ENCODE measurements at regions not wholly inside any gene's neighbourhood (a gene's known extent, or its start where the extent isn't known, plus 50 kb on each side); places are given as distances from the start of the nearest gene placed in this dataset.

GRCh38 chr14:97446087-97446486, 648.9 kb downstream of the VRK1 start:
- DNase-seq (ENCODE audit: low spot score) (no peak), ATAC-seq (peak; percentile 46; the same call in 1 of the 2 replicates)
- POLR2A ChIA-PET: no interaction called here
- no peak overlapping the region for H3K4me3 Mint-ChIP-seq
- peaks cover 15% of the 10 kb centered on the region for H3K4me1 Mint-ChIP-seq
- CTCF ChIA-PET: no interaction called here
- H3K27ac Mint-ChIP-seq: no peak overlapping the region
- TF ChIP-seq NR2C2 (CRISPR knock-in tag; IDR thresholded peaks at IDR 0.05) (no peak), FOXP1 (CRISPR knock-in tag; IDR thresholded peaks at IDR 0.05; ENCODE audit: borderline replicate concordance) (no peak), SOX15 (CRISPR knock-in tag; IDR thresholded peaks at IDR 0.05) (no peak), FOXP4 (CRISPR knock-in tag; IDR thresholded peaks at IDR 0.05) (no peak), ZNF671 (CRISPR knock-in tag; IDR thresholded peaks at IDR 0.05) (no peak), ZNF396 (CRISPR knock-in tag; IDR thresholded peaks at IDR 0.05; ENCODE audit: borderline replicate concordance) (no peak), PRRX2 (CRISPR knock-in tag; IDR thresholded peaks at IDR 0.05) (no peak), FOXJ3 (CRISPR knock-in tag; IDR thresholded peaks at IDR 0.05; ENCODE audit: borderline replicate concordance) (no peak), CREM (CRISPR knock-in tag; IDR thresholded peaks at IDR 0.05) (no peak), ZNF317 (CRISPR knock-in tag; IDR thresholded peaks at IDR 0.05; ENCODE audit: borderline replicate concordance, low read depth) (no peak)
- no peaks in the 10 kb centered on the region for H3K27me3 Mint-ChIP-seq (ENCODE audit: low read depth)
- H3K36me3 Mint-ChIP-seq: no peaks in the 10 kb centered on the region
- H3K9me3 Mint-ChIP-seq: no peaks in the 10 kb centered on the region

- peaks cover 10% of the 10 kb centered on the region for H3K4me1 Mint-ChIP-seq
- H3K9me3 Mint-ChIP-seq: no peaks in the 10 kb centered on the region
- peaks cover 17% of the 10 kb centered on the region for H3K27me3 Mint-ChIP-seq (ENCODE audit: low read depth)
- ChIA-PET POLR2A (no interaction called here), CTCF (interaction anchor here (0.7 kb wide), 1 partner anchor 151 kb away, joined by 3 read pairs; no protein-coding TSS in a partner anchor)
- H3K36me3 Mint-ChIP-seq: no peaks in the 10 kb centered on the region
- TF ChIP-seq ATF1 (CRISPR knock-in tag; IDR thresholded peaks at IDR 0.05) (no peak), NFYB (CRISPR knock-in tag; conservative IDR thresholded peaks at IDR 0.05; ENCODE audit: low read depth) (no peak), ETV6 (CRISPR knock-in tag; IDR thresholded peaks at IDR 0.05) (no peak), ZNF425 (CRISPR knock-in tag; conservative IDR thresholded peaks at IDR 0.05) (no peak), AR (CRISPR knock-in tag; IDR thresholded peaks at IDR 0.05) (no peak), SMAD4 (CRISPR knock-in tag; IDR thresholded peaks at IDR 0.05) (no peak), GRHL2 (CRISPR knock-in tag; IDR thresholded peaks at IDR 0.05; ENCODE audit: insufficient replicate concordance, severe bottlenecking) (no peak), NFE2L1 (CRISPR knock-in tag; IDR thresholded peaks at IDR 0.05) (no peak), CREM (CRISPR knock-in tag; IDR thresholded peaks at IDR 0.05) (no peak), USF1 (CRISPR knock-in tag; IDR thresholded peaks at IDR 0.05) (no peak), E2F1 (CRISPR knock-in tag; IDR thresholded peaks at IDR 0.05) (no peak), ZNF232 (CRISPR knock-in tag; IDR thresholded peaks at IDR 0.05) (no peak), FOXP4 (CRISPR knock-in tag; IDR thresholded peaks at IDR 0.05) (no peak)
- no peak overlapping the region for H3K27ac Mint-ChIP-seq
- no peak overlapping the region for H3K4me3 Mint-ChIP-seq
- ATAC-seq (no peak), DNase-seq (ENCODE audit: low spot score) (no peak)
Observed at GRCh38 chr14:97452314-97452713, 655.1 kb downstream of the VRK1 start.

Data from WTC11 (cell line).